ENCODE measurements at regions not wholly inside any gene's neighbourhood (a gene's known extent, or its start where the extent isn't known, plus 50 kb on each side); places are given as distances from the start of the nearest gene placed in this dataset.

DNA sequence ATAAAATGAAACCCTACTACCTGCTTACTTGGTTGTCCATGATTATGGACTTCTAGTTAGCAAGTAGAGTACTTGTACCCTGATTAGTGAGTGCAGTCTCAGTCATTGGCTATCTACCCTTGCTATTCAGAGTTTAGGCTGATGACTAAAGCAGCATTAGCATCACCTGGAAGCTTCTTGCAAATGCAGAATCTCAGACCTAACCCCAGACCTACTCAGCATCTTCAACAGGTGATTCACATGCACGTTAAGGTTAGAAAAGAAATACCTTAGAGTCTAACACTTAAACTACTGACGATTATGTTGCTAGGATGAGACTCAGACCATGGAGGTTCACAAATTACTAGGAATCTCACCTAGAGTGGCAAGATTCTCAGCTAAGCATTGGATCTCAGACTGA lies 399.9 kb upstream of the FANCL start:
- no peak overlapping the region for H3K27ac ChIP-seq
- H3K9me3 ChIP-seq: no peaks in the 10 kb centered on the region
- ATAC-seq (ENCODE audit: insufficient number of reproducible peaks, low FRiP score, low read depth): no peak
- TF ChIP-seq, protein P1, sequence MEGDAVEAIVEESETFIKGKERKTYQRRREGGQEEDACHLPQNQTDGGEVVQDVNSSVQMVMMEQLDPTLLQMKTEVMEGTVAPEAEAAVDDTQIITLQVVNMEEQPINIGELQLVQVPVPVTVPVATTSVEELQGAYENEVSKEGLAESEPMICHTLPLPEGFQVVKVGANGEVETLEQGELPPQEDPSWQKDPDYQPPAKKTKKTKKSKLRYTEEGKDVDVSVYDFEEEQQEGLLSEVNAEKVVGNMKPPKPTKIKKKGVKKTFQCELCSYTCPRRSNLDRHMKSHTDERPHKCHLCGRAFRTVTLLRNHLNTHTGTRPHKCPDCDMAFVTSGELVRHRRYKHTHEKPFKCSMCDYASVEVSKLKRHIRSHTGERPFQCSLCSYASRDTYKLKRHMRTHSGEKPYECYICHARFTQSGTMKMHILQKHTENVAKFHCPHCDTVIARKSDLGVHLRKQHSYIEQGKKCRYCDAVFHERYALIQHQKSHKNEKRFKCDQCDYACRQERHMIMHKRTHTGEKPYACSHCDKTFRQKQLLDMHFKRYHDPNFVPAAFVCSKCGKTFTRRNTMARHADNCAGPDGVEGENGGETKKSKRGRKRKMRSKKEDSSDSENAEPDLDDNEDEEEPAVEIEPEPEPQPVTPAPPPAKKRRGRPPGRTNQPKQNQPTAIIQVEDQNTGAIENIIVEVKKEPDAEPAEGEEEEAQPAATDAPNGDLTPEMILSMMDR (IDR thresholded peaks at IDR 0.05): no peak
- H3K36me3 ChIP-seq: no peaks in the 10 kb centered on the region
- no peaks in the 10 kb centered on the region for H3K4me1 ChIP-seq (ENCODE audit: control insufficient read depth in 1 of 2, low read depth in 2 of 2)
- DNase-seq (ENCODE audit: low spot score): no peak
- no peak overlapping the region for H3K4me3 ChIP-seq
- no peaks in the 10 kb centered on the region for H3K27me3 ChIP-seq (replicated peaks; ENCODE audit: insufficient read depth)

GRCh38 chr2:58640042-58640441 lies 398.9 kb upstream of the FANCL start:
- no peaks in the 10 kb centered on the region for H3K4me1 ChIP-seq (ENCODE audit: control insufficient read depth in 1 of 2, low read depth in 2 of 2)
- no peak overlapping the region for H3K4me3 ChIP-seq
- ATAC-seq (ENCODE audit: insufficient number of reproducible peaks, low FRiP score, low read depth) (no peak), DNase-seq (ENCODE audit: low spot score) (no peak)
- TF ChIP-seq, protein P1 (IDR thresholded peaks at IDR 0.05): no peak
- H3K9me3 ChIP-seq: no peaks in the 10 kb centered on the region
- H3K27ac ChIP-seq: no peak overlapping the region
- no peaks in the 10 kb centered on the region for H3K27me3 ChIP-seq (replicated peaks; ENCODE audit: insufficient read depth)
- no peaks in the 10 kb centered on the region for H3K36me3 ChIP-seq

DNA sequence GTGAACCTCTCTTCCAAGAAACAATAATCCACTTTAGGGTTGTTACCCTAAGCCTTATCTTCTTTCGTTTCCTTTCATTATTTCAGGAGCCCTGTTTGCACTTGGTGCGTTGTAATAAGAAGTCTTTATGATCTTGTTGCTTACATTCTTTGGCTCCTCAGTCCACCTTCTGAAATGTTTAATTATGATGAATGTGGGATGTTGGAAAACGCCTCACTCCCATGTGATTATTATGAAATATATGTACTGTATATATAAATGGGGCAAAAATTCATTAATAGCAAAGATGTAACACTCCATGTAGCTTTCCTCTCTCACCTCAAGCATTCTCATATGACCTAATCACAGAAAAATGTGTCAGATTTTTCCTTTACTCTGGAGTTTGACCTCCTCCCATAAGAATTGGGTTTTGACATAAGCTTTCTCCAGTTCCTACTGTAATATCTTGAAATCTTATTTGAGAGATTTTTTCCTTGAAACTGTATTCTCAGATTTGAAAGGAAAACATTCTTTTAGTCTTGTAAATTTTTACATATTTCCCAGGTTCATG lies 397.2 kb upstream of the FANCL start:
- Histone ChIP-seq H3K4me1 (ENCODE audit: control insufficient read depth in 1 of 2, low read depth in 2 of 2) (no peaks in the 10 kb centered on the region), H3K36me3 (no peaks in the 10 kb centered on the region), H3K27ac (no peak overlapping the region), H3K27me3 (replicated peaks; ENCODE audit: insufficient read depth) (no peaks in the 10 kb centered on the region), H3K4me3 (no peak overlapping the region), H3K9me3 (no peaks in the 10 kb centered on the region)
- no peak for ATAC-seq (ENCODE audit: insufficient number of reproducible peaks, low FRiP score, low read depth)
- DNase-seq (ENCODE audit: low spot score): no peak
- TF ChIP-seq, protein P1 (IDR thresholded peaks at IDR 0.05): no peak

GRCh38 chr2:58636872-58637271 lies 395.7 kb upstream of the FANCL start:
- H3K36me3 ChIP-seq: no peaks in the 10 kb centered on the region
- H3K4me1 ChIP-seq (ENCODE audit: control insufficient read depth in 1 of 2, low read depth in 2 of 2): no peaks in the 10 kb centered on the region
- ATAC-seq (ENCODE audit: insufficient number of reproducible peaks, low FRiP score, low read depth): no peak
- TF ChIP-seq, protein P1 (IDR thresholded peaks at IDR 0.05): no peak
- no peaks in the 10 kb centered on the region for H3K9me3 ChIP-seq
- no peak overlapping the region for H3K27ac ChIP-seq
- no peak overlapping the region for H3K4me3 ChIP-seq
- no peak for DNase-seq (ENCODE audit: low spot score)
- no peaks in the 10 kb centered on the region for H3K27me3 ChIP-seq (replicated peaks; ENCODE audit: insufficient read depth)

- no peaks in the 10 kb centered on the region for H3K36me3 ChIP-seq
- TF ChIP-seq, protein P1 (IDR thresholded peaks at IDR 0.05): no peak
- H3K27ac ChIP-seq: no peak overlapping the region
- DNase-seq (ENCODE audit: low spot score): no peak
- no peak overlapping the region for H3K4me3 ChIP-seq
- no peaks in the 10 kb centered on the region for H3K27me3 ChIP-seq (replicated peaks; ENCODE audit: insufficient read depth)
- ATAC-seq (ENCODE audit: insufficient number of reproducible peaks, low FRiP score, low read depth): no peak
- no peaks in the 10 kb centered on the region for H3K4me1 ChIP-seq (ENCODE audit: control insufficient read depth in 1 of 2, low read depth in 2 of 2)
- H3K9me3 ChIP-seq: no peaks in the 10 kb centered on the region
Observed at GRCh38 chr2:58635801-58636375, 394.8 kb upstream of the FANCL start.
